ENCODE measurements at regions not wholly inside any gene's neighbourhood (a gene's known extent, or its start where the extent isn't known, plus 50 kb on each side); places are given as distances from the start of the nearest gene placed in this dataset.

- no peak overlapping the region for H3K4me3 ChIP-seq (ENCODE audit: low read depth in 1 of 3, low read length in 3 of 3)
- H3K4me1 ChIP-seq (ENCODE audit: control insufficient read depth in 4 of 4, insufficient read depth in 4 of 4, low read length in 3 of 4) = peaks cover 2 to 21% (median 18%) of the 10 kb centered on the region in 4 donors
- no peaks in the 10 kb centered on the region for H3K9me3 ChIP-seq (ENCODE audit: control insufficient read depth in 4 of 4, low read length in 3 of 4)
- no peak overlapping the region for H3K9ac ChIP-seq (ENCODE audit: low read depth in 1 of 2, low read length in 2 of 2)
- no peaks in the 10 kb centered on the region for H3K27me3 ChIP-seq (ENCODE audit: control insufficient read depth in 4 of 4, insufficient read depth in 4 of 4, low read length in 3 of 4)
- no peak for TF ChIP-seq RAD21 (IDR thresholded peaks at IDR 0.05)
- TF ChIP-seq NR2F2 (IDR thresholded peaks at IDR 0.05) = no peak
- TF ChIP-seq HNF4G (IDR thresholded peaks at IDR 0.05) = no peak
- TF ChIP-seq GABPA (IDR thresholded peaks at IDR 0.05 in 1 of 2, conservative IDR thresholded peaks at IDR 0.05 in 1 of 2) = no peak
- no peak for TF ChIP-seq FOXA1 (IDR thresholded peaks at IDR 0.05)
- TF ChIP-seq RXRA (IDR thresholded peaks at IDR 0.05) = no peak
- TF ChIP-seq YY1 (IDR thresholded peaks at IDR 0.05) = no peak
- no peak for TF ChIP-seq REST (IDR thresholded peaks at IDR 0.05)
- no peak for TF ChIP-seq FOXA2 (IDR thresholded peaks at IDR 0.05)
- TF ChIP-seq ZBTB33 (IDR thresholded peaks at IDR 0.05) = no peak
- TF ChIP-seq HNF4A (conservative IDR thresholded peaks at IDR 0.05) = no peak
- no peak for TF ChIP-seq SP1 (IDR thresholded peaks at IDR 0.05)
- TF ChIP-seq EGR1 (IDR thresholded peaks at IDR 0.05; ENCODE audit: low read depth in 2 of 2) = no peak
- TF ChIP-seq MAX (IDR thresholded peaks at IDR 0.05) = no peak
- no peak for TF ChIP-seq ATF3 (IDR thresholded peaks at IDR 0.05)
- no peak for TF ChIP-seq TAF1 (conservative IDR thresholded peaks at IDR 0.05)
- DNase-seq (ENCODE audit: low spot score) = no peak
- H3K27ac ChIP-seq (ENCODE audit: low read depth in 1 of 2, low read length in 2 of 2) = no peak overlapping the region
- 91% methylated on average over 20 of the region's 20 CpGs for WGBS
- no peaks in the 10 kb centered on the region for H3K36me3 ChIP-seq (ENCODE audit: control insufficient read depth in 4 of 4, insufficient read depth in 3 of 4, low read depth in 1 of 4, low read length in 3 of 4)
Observed at GRCh38 chr1:31507676-31508530, 68.4 kb upstream of the TINAGL1 start.
